Effector memory CD8-positive, alpha-beta T cell (primary cell): ENCODE measurements at regions not wholly inside any gene's neighbourhood (a gene's known extent, or its start where the extent isn't known, plus 50 kb on each side); places are given as distances from the start of the nearest gene placed in this dataset.
"Not testable (repeated sequence)": the region's sequence is repeated elsewhere in the genome, so short reads cannot be mapped to it uniquely, and the experiment has no call there.

Experiments
- ATAC-seq: fragments of 150-1000 bp; cut with Tn5 transposase; replicated peaks from 2 replicates; pipeline ENCODE4 v1.10.0; 2021; ENCODE audit warnings: mild to moderate bottlenecking, moderate library complexity
- DNase-seq, 3 experiments: peaks; one replicate each; pipeline ENCODE4 v3.0.0; 2021
- H3K27ac Mint-ChIP-seq, 2 donors: one replicate each; pipeline ENCODE4 v1.8.0; 2022; ENCODE audit warnings: mild to moderate bottlenecking in 2 of 2, mixed read lengths in 2 of 2, moderate library complexity in 2 of 2
- H3K27me3 Mint-ChIP-seq, 2 donors: one replicate each; pipeline ENCODE4 v1.8.0; 2022; ENCODE audit warnings: mixed read lengths in 2 of 2
- H3K36me3 Mint-ChIP-seq: one replicate; pipeline ENCODE4 v1.8.0; 2022; ENCODE audit warnings: mild to moderate bottlenecking, moderate library complexity, mixed read lengths; ENCODE audit not compliant: insufficient read depth
- H3K4me1 Mint-ChIP-seq, 2 donors: one replicate each; pipeline ENCODE4 v1.8.0; 2022; ENCODE audit warnings: low read depth in 2 of 2, mixed read lengths in 2 of 2
- H3K4me3 Mint-ChIP-seq, 2 donors: one replicate each; pipeline ENCODE4 v1.8.0; 2022; ENCODE audit warnings: mild to moderate bottlenecking in 2 of 2, mixed read lengths in 2 of 2, moderate library complexity in 2 of 2
- H3K9me3 Mint-ChIP-seq, 2 donors: one replicate each; pipeline ENCODE4 v1.8.0; 2022; ENCODE audit warnings: mixed read lengths in 2 of 2

DNA sequence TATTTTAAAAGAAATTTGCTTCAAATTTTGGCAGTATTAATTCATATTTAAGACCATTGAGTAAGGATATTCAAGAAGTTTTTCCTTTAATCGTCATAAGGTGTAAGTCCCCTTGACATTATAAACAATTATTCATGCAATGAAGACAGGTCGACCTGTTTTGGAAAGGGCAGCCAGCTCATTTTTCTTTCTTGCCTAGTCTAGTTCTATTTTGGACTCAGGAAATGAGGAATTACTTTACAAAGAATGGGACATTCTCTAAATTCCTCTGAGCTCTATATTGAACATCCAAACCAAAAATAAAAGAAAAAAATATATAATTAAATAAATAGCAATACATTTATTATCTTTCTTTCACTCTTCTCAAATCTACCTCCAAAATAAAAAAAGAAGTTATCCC, 595.6 kb upstream of the KIF2B start:
- H3K9me3 Mint-ChIP-seq = peaks cover 15 to 20% of the 10 kb centered on the region in 2 donors

GRCh38 chr17:53219821-53220220, 602.9 kb upstream of the KIF2B start:
- ATAC-seq = no peak
- H3K27ac Mint-ChIP-seq = no peak overlapping the region
- no peak for DNase-seq
- H3K27me3 Mint-ChIP-seq = no peaks in the 10 kb centered on the region
- H3K36me3 Mint-ChIP-seq = no peaks in the 10 kb centered on the region
- H3K4me3 Mint-ChIP-seq = no peak overlapping the region
- H3K4me1 Mint-ChIP-seq = no peaks in the 10 kb centered on the region
- peaks cover 9 to 10% of the 10 kb centered on the region in 2 donors for H3K9me3 Mint-ChIP-seq

More for the DNA sequence above, 595.6 kb upstream of the KIF2B start:
- Mint-ChIP-seq H3K36me3 (no peaks in the 10 kb centered on the region), H3K27ac (no peak overlapping the region), H3K4me3 (no peak overlapping the region), H3K27me3 (no peaks in the 10 kb centered on the region), H3K4me1 (no peaks in the 10 kb centered on the region)
- DNase-seq = no peak
- ATAC-seq = no peak

- Mint-ChIP-seq H3K36me3 (no peaks in the 10 kb centered on the region), H3K27ac (no peak overlapping the region), H3K4me1 (no peaks in the 10 kb centered on the region), H3K9me3 (peaks cover 10 to 15% of the 10 kb centered on the region in 2 donors), H3K4me3 (no peak overlapping the region), H3K27me3 (no peaks in the 10 kb centered on the region)
- no peak for DNase-seq
- no peak for ATAC-seq
Observed at GRCh38 chr17:53218723-53219122, 604.0 kb upstream of the KIF2B start.

DNA sequence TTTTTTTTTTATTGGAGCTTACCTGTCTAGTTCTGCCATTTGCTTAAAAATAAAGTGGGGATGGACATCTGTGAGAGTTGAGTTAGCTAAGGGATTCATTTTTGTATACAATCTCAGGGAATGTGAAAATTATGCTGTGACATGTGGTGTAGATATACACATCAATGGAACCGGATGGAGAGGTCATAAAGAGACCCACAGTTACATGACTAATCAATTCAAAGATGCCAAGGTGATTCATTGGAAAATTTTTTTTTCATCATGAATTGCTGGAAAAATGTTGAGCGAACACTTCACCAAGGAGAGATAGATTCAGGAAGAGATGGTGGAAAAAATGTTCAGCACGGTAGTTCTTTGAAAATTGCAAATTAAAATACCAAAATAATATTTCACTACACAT, 605.4 kb upstream of the KIF2B start:
- ATAC-seq = no peak
- Mint-ChIP-seq H3K27ac (no peak overlapping the region), H3K4me3 (no peak overlapping the region), H3K4me1 (no peaks in the 10 kb centered on the region), H3K36me3 (no peaks in the 10 kb centered on the region), H3K9me3 (peaks cover 10 to 16% of the 10 kb centered on the region in 2 donors), H3K27me3 (no peaks in the 10 kb centered on the region)
- no peak for DNase-seq

- peaks cover 7 to 19% of the 10 kb centered on the region in 2 donors for H3K9me3 Mint-ChIP-seq
- not testable (repeated sequence) for H3K4me3 Mint-ChIP-seq, H3K4me1 Mint-ChIP-seq, DNase-seq, ATAC-seq, H3K36me3 Mint-ChIP-seq, H3K27ac Mint-ChIP-seq, H3K27me3 Mint-ChIP-seq
Observed at GRCh38 chr17:53208935-53209334, 613.8 kb upstream of the KIF2B start.

GRCh38 chr17:53193044-53193443, 629.7 kb upstream of the KIF2B start:
- Mint-ChIP-seq H3K4me1 (no peaks in the 10 kb centered on the region), H3K4me3 (no peak overlapping the region), H3K27me3 (no peaks in the 10 kb centered on the region), H3K36me3 (no peaks in the 10 kb centered on the region), H3K27ac (no peak overlapping the region), H3K9me3 (peaks cover 3 to 6% of the 10 kb centered on the region in 2 donors)
- ATAC-seq = no peak
- no peak for DNase-seq

DNA sequence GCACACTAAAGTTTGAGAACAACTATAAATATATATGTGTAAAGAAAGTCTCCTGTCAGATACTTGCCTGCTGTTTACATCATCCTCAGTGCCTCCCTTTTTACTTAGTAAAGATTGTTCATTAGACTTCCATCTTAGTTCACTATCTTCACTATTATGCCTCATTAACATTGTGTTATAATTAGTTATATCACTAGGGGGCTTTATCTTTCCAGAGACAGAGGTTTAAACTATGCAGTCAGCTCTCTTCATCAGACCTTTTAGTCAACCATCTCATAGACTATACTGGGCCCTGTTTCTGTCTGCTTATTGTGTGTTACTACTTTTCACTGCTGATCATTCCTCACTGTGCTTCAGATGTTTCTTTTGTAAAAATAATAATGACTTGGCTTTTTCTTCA, 630.8 kb upstream of the KIF2B start:
- no peak overlapping the region for H3K4me3 Mint-ChIP-seq
- H3K4me1 Mint-ChIP-seq = no peaks in the 10 kb centered on the region
- H3K9me3 Mint-ChIP-seq = peaks cover 3 to 6% of the 10 kb centered on the region in 2 donors
- H3K36me3 Mint-ChIP-seq = no peaks in the 10 kb centered on the region
- no peaks in the 10 kb centered on the region for H3K27me3 Mint-ChIP-seq
- H3K27ac Mint-ChIP-seq = no peak overlapping the region
- ATAC-seq = no peak
- no peak for DNase-seq

GRCh38 chr17:53186001-53186400, 636.7 kb upstream of the KIF2B start:
- DNase-seq (no peak), ATAC-seq (no peak)
- Mint-ChIP-seq H3K4me1 (no peaks in the 10 kb centered on the region), H3K27ac (no peak overlapping the region), H3K27me3 (no peaks in the 10 kb centered on the region), H3K9me3 (peaks cover 21 to 25% of the 10 kb centered on the region in 2 donors), H3K36me3 (no peaks in the 10 kb centered on the region), H3K4me3 (no peak overlapping the region)

DNA sequence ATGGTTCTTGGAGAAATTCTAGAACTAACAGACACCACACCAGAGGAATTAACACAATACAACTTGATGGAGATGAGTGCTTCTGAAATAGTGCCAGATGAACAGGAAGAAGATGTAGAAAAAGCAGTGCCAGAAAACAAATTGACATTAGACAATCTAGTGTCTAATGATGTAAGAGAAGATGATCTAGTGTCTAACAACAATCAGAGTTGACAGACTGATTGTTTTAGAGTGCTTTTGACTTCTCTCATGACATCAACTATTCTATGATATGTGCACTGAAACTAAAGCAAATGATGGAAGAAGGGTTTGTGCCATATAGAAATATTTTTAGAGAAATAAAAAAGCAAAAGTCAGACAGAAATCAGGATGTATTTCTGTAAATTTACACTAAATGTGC, 646.1 kb upstream of the KIF2B start:
- H3K27me3 Mint-ChIP-seq = no peaks in the 10 kb centered on the region
- DNase-seq = no peak
- H3K9me3 Mint-ChIP-seq = peaks cover under 1 to 15% of the 10 kb centered on the region in 2 donors

GRCh38 chr17:53168413-53168812, 654.3 kb upstream of the KIF2B start:
- Mint-ChIP-seq H3K36me3 (no peaks in the 10 kb centered on the region), H3K4me3 (no peak overlapping the region), H3K4me1 (no peaks in the 10 kb centered on the region), H3K27me3 (no peaks in the 10 kb centered on the region), H3K27ac (no peak overlapping the region), H3K9me3 (peaks cover 1 to 4% of the 10 kb centered on the region in 2 donors)
- ATAC-seq (no peak), DNase-seq (no peak)

More for the DNA sequence above, 646.1 kb upstream of the KIF2B start:
- no peaks in the 10 kb centered on the region for H3K4me1 Mint-ChIP-seq
- H3K27ac Mint-ChIP-seq = no peak overlapping the region
- H3K4me3 Mint-ChIP-seq = no peak overlapping the region
- no peaks in the 10 kb centered on the region for H3K36me3 Mint-ChIP-seq
- no peak for ATAC-seq

DNA sequence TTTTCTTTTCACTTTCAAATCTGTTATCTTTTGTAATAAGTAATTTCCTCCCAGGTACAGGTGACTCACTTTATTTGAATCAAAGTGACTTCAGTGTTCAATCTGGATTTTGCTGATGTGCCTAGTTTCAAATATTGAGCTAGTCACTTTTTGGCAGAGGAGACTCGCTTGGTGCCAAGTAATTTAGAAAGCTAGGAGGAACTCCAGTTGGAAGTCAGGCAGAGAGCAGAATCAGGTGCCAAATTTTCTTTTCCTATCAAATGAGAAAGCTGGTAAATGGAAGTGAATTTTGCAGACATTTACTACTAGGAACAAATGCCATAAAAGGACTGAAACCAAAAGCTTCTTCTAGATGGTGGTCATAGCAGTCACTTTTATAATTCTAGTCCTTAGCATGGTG, 656.0 kb upstream of the KIF2B start:
- DNase-seq (no peak), ATAC-seq (no peak)
- Mint-ChIP-seq H3K27ac (no peak overlapping the region), H3K4me1 (no peaks in the 10 kb centered on the region), H3K4me3 (no peak overlapping the region), H3K27me3 (no peaks in the 10 kb centered on the region), H3K9me3 (peaks cover 1 to 14% of the 10 kb centered on the region in 2 donors), H3K36me3 (no peaks in the 10 kb centered on the region)

DNA sequence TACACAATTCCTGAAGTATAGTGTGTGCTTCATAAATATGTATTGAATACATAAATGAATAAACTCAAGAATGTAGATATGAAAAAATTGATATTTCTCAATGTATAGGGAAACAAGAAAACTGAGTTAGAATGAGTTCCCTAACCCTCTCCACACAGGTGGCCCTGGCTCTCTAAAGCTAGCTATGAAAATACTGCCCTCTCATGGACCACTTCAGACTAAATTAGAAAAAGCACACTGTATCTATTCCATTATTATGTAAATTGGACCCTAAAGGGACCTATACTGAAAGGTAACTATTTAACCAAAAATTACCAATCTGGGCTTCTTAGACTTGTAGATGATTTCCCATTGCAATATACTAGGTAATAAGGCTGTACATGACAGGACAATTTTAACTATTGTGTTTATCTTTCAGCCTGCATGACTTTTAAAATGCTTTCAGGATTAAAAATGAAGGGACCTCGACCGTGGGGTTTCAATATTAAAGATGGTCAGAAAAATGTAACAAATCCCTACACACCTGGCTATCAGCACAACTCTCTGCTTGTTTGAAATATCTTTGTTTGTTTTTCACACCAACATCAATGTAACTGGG, 672.5 kb upstream of the KIF2B start:
- DNase-seq (no peak), ATAC-seq (no peak)
- Mint-ChIP-seq H3K27ac (no peak overlapping the region), H3K36me3 (no peaks in the 10 kb centered on the region), H3K9me3 (peaks cover 3 to 23% of the 10 kb centered on the region in 2 donors), H3K27me3 (no peaks in the 10 kb centered on the region), H3K4me3 (no peak overlapping the region), H3K4me1 (no peaks in the 10 kb centered on the region)

DNA sequence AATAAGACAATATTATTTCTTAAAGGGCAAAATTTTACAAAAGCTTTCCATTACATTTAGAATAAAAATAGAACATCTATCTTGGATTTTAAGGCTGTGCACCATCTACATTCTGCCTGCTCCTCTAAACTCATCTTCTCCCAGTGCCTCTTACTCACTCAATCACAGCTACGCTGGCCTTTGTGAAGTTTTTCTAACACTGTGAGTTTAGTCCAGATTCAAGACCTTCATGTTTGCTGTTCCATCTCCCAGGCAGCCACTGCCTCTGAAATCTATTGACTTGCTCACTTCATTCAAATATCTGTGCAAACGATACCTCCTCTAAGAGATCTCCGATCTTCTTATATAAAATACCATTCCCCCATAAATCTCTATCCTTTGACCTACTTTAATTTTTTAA, 673.4 kb upstream of the KIF2B start:
- no peaks in the 10 kb centered on the region for H3K36me3 Mint-ChIP-seq
- DNase-seq = no peak
- no peak for ATAC-seq
- no peak overlapping the region for H3K4me3 Mint-ChIP-seq
- peaks cover 3 to 21% of the 10 kb centered on the region in 2 donors for H3K9me3 Mint-ChIP-seq
- H3K27me3 Mint-ChIP-seq = no peaks in the 10 kb centered on the region
- H3K4me1 Mint-ChIP-seq = no peaks in the 10 kb centered on the region
- H3K27ac Mint-ChIP-seq = no peak overlapping the region

DNA sequence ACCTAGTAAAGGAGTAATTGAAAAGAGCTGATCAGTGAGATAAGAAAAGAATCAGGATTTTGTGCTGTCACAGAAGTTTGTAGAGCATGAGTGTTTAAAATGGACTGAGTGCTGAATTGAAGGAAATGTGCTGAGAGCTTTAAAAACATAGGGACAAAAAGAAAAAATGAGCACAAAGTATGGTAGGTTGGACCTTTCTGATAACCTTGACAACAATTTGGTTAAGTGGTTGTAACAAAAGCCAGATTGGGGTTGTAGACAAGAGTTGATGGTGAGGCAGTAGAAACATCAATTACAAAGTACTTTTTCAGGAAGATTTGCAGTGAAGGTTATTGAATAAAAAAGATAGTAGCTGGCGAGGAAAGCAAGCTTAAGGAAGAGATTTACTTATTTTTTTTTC, 674.7 kb upstream of the KIF2B start:
- peaks cover 3 to 15% of the 10 kb centered on the region in 2 donors for H3K9me3 Mint-ChIP-seq
- no peaks in the 10 kb centered on the region for H3K4me1 Mint-ChIP-seq
- no peak overlapping the region for H3K27ac Mint-ChIP-seq
- H3K4me3 Mint-ChIP-seq = no peak overlapping the region
- ATAC-seq = no peak
- no peaks in the 10 kb centered on the region for H3K36me3 Mint-ChIP-seq
- DNase-seq = no peak
- H3K27me3 Mint-ChIP-seq = no peaks in the 10 kb centered on the region

GRCh38 chr17:53142890-53143289, 679.8 kb upstream of the KIF2B start:
- Mint-ChIP-seq H3K27ac (no peak overlapping the region), H3K36me3 (no peaks in the 10 kb centered on the region), H3K27me3 (no peaks in the 10 kb centered on the region), H3K4me1 (no peaks in the 10 kb centered on the region), H3K4me3 (no peak overlapping the region), H3K9me3 (peaks cover 8 to 9% of the 10 kb centered on the region in 2 donors)
- ATAC-seq (no peak), DNase-seq (no peak)
